Renal cortex interstitium (tissue), 11 donors: ENCODE measurements at regions not wholly inside any gene's neighbourhood (a gene's known extent, or its start where the extent isn't known, plus 50 kb on each side); places are given as distances from the start of the nearest gene placed in this dataset.

ENCODE experiments used
- DNase-seq, 11 donors: peaks; one replicate each; pipeline ENCODE4 v3.0.0-alpha.2; 2013; ENCODE audit warnings: low read depth in 9 of 11, low spot score in 4 of 11; ENCODE audit errors: extremely low read depth in 1 of 11

DNA sequence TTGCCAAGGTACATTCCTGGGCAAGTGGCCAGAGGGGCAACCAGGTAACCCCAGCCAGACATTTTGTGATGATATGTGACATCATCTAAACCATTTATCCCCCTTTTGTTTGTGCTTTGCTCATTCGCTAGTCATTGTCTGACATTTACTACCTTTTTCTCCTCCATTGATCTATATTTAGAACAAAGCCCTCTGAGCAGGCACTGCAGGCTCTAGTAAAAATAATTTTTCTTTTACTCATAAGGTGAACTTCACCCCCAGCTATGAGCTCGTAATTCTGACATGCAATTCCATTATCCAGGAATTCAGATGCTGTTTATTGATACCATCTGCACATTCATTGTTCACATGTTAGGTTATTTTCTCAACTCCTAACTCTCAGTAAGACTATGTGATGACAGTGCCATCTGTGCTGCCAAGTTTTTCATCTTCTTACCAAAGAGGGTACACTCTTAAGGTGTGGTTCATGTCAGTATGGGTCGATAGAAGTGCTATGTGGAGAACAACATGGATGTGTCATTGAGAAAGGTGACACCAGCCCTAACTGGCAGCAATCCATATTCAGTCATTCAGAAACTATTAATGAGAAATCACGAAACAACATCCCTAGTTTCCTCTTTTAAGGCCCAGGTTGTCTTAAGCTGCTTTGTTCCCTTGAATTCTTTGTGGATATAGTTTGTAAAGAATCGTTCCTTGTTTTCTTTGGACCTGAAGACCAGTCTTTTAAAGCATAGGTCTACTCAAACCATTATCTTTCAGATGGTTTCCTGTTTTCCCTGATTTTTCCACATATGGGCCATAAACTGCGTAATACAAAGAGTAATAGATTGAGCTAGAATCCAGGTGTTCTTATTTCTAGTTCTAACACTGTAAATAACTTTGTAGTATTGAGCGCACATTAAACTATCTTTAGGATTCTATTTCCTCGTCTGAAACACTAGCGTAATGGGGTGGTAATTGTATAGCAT, 978.1 kb upstream of the CDH2 start:
- no peak for DNase-seq

- no peak for DNase-seq
Measured at GRCh38 chr18:29154196-29154757, 977.3 kb upstream of the CDH2 start.

DNA sequence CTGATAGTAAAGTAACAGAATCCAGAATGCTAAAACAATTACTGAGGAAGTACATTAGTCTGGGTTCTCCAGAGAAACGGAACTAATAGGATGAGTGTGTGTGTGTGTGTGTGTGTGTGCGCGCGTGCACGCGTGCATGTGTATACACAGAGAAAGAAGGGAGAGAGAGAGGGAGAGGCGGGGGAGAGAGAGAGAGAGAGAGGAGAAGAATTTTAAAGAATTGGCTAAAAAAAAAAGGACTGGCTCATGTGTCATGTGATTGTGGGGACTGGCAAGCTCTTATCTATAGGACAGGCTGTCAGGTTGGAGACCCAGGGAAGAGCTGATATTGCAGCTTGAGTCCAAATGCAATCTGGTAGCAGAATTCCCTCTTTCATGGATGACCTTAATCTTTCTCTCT, 976.2 kb upstream of the CDH2 start:
- no peak for DNase-seq

- peak in 2 of 11 donors; percentile 2 to 11 for DNase-seq
Measured at GRCh38 chr18:29147944-29148343, 971.0 kb upstream of the CDH2 start.

DNA sequence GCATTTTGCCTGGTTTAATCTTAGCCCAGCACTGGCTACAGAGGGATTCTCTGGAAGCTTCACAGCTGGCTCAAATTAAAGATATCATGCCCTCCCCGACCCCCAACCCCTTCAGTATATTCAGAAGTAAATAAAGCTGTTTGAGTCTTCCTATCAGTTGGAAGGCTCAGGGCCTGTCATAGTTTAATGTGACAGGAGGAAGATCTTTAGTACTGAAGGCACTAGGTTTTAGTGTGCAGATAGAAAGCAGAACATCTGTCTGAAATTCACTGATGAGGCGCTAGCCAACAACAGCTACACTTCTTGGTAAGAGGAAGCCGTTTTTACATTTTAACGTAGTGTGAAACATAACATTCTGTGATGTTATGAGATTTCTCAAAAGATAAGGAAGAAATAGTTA, 969.1 kb upstream of the CDH2 start:
- no peak for DNase-seq

GRCh38 chr18:29140590-29140989, 963.7 kb upstream of the CDH2 start:
- no peak for DNase-seq

DNA sequence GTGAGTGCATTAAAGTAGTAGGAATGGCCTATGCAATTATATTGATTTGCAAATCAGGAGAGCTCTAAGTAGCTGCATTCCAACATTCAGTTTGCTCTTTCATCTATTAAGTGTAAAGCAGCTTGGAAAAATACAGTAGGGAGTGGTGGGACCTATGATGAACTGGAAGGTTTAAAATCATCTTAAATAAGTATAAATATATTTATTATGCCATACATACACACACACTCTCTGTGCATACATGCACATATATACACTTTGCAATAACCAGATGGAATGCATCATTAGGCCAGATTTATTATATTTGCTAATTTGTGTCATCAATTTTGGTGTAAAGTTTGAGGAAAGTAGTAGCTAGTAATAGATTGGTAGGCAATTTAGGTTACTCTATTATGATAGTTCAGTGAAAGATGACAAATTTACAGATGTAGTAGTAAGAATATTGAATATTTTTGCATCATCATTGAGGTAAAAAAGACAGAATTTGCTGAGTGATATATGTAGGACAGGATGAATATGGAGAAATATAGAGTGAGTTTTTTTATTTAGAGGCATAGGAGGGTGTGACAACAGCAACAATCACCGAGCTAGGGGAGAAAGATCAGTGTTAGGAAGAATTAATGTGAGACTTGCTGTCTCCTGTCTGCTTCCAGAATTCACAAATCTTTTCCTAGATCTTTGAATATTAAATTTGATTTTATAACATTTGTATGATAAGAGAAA, 961.0 kb upstream of the CDH2 start:
- DNase-seq: no peak

DNA sequence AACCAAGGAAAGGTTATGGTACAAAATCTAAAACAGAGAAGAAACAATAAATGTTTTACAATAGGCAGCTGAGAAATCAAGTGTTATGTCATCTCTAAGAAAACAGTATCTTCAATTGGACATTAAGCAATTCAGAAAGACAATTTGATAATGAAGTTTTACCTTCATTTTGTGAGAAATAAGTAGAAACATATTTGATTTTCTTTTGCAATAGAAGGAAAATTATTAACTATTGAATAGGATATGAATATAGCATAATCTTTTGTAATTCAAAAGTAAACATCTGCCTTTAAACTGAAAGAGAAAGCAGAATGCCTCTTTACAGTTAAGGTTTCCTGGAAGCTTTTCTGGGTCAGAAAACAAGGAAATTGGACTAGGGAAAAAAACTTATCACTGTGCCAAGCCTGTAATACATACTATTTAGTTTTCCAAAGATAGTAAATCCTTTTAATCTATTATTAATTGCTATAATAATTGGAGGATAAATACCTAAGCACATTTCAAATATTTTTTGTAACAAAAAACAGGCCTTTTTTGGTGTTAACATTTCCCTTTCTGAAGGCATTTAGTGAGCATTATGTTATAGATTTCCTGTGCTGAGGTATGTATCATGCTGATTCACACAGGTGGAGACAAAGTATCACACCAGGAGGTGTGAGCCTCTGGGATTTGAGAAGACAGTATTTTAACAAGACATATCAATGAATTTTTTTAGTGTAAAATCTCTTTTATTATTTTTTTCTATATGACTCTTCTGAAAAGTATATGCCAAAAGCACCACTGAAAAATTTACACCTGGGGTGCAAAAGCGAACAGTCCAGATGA, 947.0 kb upstream of the CDH2 start:
- no peak for DNase-seq

- DNase-seq: no peak
Measured at GRCh38 chr18:29104671-29105070, 927.7 kb upstream of the CDH2 start.

DNA sequence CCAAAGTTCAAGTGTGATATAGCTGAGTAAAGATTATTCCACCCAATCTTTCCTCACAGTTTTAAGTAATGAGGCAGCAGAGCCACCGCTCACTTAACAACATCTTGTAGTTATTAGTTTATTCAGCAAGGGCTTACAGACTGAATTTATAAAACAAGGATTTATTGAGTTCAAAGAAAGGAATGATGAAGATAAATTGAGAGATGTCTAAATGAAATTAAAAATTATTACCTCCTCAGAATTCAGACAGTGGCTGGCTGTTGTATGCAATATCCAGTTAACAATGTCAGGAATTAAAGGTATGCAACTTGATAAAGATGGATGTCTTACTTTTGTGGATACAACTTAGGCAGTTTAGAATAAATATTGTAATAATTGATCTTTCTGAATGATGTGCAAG, 927.3 kb upstream of the CDH2 start:
- DNase-seq: no peak

GRCh38 chr18:29096079-29096770, 919.3 kb upstream of the CDH2 start:
- no peak for DNase-seq

- no peak for DNase-seq
Measured at GRCh38 chr18:29087616-29088246, 910.8 kb upstream of the CDH2 start.

GRCh38 chr18:29084120-29084519, 907.2 kb upstream of the CDH2 start:
- DNase-seq: no peak

DNA sequence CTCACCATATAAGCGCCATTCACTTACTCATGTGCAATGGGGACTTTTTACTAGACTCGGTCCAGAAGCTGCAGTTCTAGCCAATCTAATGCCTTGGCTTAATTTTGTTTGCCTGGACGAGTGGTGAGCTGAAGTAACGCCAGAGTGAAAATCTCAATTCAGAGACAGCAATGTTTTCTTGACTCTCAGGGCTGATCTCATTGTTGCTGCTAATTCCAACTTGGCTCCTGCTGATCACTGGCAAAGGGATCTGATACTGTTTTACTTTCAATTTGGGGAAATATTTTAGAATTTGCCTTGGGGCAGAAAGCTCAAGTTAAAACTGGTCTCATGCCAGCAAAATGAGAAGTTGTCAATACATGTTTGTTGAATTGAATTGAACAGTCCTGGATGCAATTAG, 906.6 kb upstream of the CDH2 start:
- no peak for DNase-seq

DNA sequence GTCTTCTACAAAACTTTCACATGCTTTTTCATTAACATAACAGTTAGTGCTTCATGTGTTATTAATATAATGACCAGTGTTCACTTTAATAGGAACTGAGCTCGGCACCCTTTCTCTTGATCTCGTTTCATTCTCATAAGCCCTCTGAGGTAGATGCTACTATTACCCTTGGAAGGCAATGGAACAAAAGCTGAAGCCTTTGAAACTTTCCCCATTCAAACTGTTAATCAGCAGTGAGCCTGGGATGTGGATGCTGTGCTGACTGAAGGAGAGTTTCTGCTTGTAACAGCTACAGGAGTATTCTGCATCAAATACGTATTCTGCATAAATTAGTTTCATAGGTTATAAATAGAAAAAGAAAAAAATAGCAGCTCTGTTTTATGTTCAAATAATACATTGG, 904.0 kb upstream of the CDH2 start:
- no peak for DNase-seq

- DNase-seq: no peak
Measured at GRCh38 chr18:29078273-29078672, 901.3 kb upstream of the CDH2 start.

GRCh38 chr18:29077344-29077743, 900.4 kb upstream of the CDH2 start:
- no peak for DNase-seq

DNA sequence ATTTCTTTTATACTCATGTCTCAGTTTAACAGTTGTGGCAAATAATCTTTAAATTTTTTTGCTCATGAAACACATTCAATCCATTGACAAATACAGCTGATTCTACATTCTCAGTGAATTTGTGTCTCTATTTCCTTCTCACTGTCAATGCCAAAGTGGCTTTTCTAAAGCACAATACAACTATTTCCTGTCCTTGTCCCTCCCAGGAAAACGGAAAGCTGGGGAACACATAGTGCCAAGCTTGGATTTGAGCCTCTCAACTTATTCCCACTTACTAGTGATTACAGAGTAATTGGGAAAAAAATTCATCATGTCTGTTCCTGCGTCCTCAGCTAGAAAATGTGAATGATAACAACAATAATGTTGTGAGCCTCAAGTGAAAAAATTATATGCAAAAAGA, 899.7 kb upstream of the CDH2 start:
- no peak for DNase-seq
